Keratinocyte (primary cell): ENCODE measurements at regions not wholly inside any gene's neighbourhood (a gene's known extent, or its start where the extent isn't known, plus 50 kb on each side); places are given as distances from the start of the nearest gene placed in this dataset.

ENCODE experiments used
- DNase-seq: peaks from one replicate; pipeline ENCODE4 v3.0.0-alpha.2; 2011; ENCODE audit warnings: low read depth, missing footprints, low spot score
- FAIRE-seq: peaks from 2 replicates; lab custom pipeline; 2011; peaks lifted over from hg19 to GRCh38; lab: Jason Lieb, UNC
- H2AFZ ChIP-seq: 2 replicates; pipeline ENCODE4 v1.6.0; 2012; ENCODE audit warnings: low read length, control low read depth, inconsistent platforms; ENCODE audit not compliant: control insufficient read depth
- H3K27ac ChIP-seq: 2 replicates; pipeline ENCODE4 v1.5.1; 2011; ENCODE audit warnings: low read length; ENCODE audit not compliant: control insufficient read depth, insufficient read depth
- H3K27me3 ChIP-seq: 3 replicates; pipeline ENCODE4 v1.6.0; 2011; ENCODE audit warnings: low read length; ENCODE audit not compliant: control insufficient read depth, insufficient read depth; ENCODE audit errors: extremely low read depth
- H3K36me3 ChIP-seq, 2 experiments: 2 replicates in 1 of 2; 3 replicates in 1 of 2; pipeline ENCODE4 v1.5.1; 2011; ENCODE audit warnings: low read length in 2 of 2, mild to moderate bottlenecking in 1 of 2; ENCODE audit not compliant: control insufficient read depth in 2 of 2, insufficient read depth in 2 of 2; ENCODE audit errors: extremely low read depth in 1 of 2
- H3K4me1 ChIP-seq: 3 replicates; pipeline ENCODE4 v1.5.1; 2011; ENCODE audit warnings: low read length; ENCODE audit not compliant: control insufficient read depth, insufficient read depth; ENCODE audit errors: extremely low read depth
- H3K4me2 ChIP-seq: 3 replicates; pipeline ENCODE4 v1.6.0; 2011; ENCODE audit warnings: low read depth, low read length; ENCODE audit not compliant: control insufficient read depth, insufficient read depth; ENCODE audit errors: extremely low read depth
- H3K4me3 ChIP-seq, 3 experiments: fragments of 200-600 bp in 1 of 3; sonication (generic) in 1 of 3; 2 replicates in 2 of 3; 3 replicates in 1 of 3; pipeline ENCODE4 v1.5.1; 2011 to 2016; ENCODE audit warnings: low read length in 3 of 3, mild to moderate bottlenecking in 3 of 3, control low read depth in 2 of 3, inconsistent platforms in 1 of 3, low read depth in 1 of 3, mixed read lengths in 1 of 3, mixed run types in 1 of 3, moderate library complexity in 1 of 3; ENCODE audit not compliant: control insufficient read depth in 2 of 3, insufficient read depth in 2 of 3; ENCODE audit errors: extremely low read depth in 1 of 3
- H3K79me2 ChIP-seq: 2 replicates; pipeline ENCODE4 v1.6.0; 2012; ENCODE audit warnings: low read length; ENCODE audit not compliant: control insufficient read depth, insufficient read depth
- H3K9ac ChIP-seq: 3 replicates; pipeline ENCODE4 v1.6.0; 2011; ENCODE audit warnings: low read length; ENCODE audit not compliant: control insufficient read depth, insufficient read depth; ENCODE audit errors: extremely low read depth
- H3K9me1 ChIP-seq: 3 replicates; pipeline ENCODE4 v1.6.0; 2011; ENCODE audit warnings: low read length; ENCODE audit not compliant: control insufficient read depth, insufficient read depth; ENCODE audit errors: extremely low read depth
- H3K9me3 ChIP-seq: 2 replicates; pipeline ENCODE4 v1.5.1; 2012; ENCODE audit warnings: low read depth, low read length; ENCODE audit not compliant: control insufficient read depth
- H4K20me1 ChIP-seq: 3 replicates; pipeline ENCODE4 v1.6.0; 2011; ENCODE audit warnings: low read length; ENCODE audit not compliant: control insufficient read depth, insufficient read depth; ENCODE audit errors: extremely low read depth
- CTCF ChIP-seq, 3 experiments: IDR thresholded peaks in 1 of 3; conservative IDR thresholded peaks in 1 of 3; optimal IDR thresholded peaks in 1 of 3; 2 replicates in 2 of 3; 3 replicates in 1 of 3; pipeline versions ENCODE3 to v1.5.1; 2011; ENCODE audit warnings: low read length in 3 of 3, mild to moderate bottlenecking in 3 of 3, moderate library complexity in 2 of 3, control low read depth in 1 of 3, inconsistent platforms in 1 of 3; ENCODE audit not compliant: insufficient read depth in 2 of 3; ENCODE audit errors: extremely low read depth in 1 of 3
- EZH2 ChIP-seq: IDR thresholded peaks from one replicate; pipeline ENCODE4 v1.6.1; 2012; ENCODE audit warnings: inconsistent platforms, mild to moderate bottlenecking, low read length, moderate library complexity
- dilution Hi-C: fragments of 300-500 bp; cut with MboI; formaldehyde crosslinking; loops from one replicate; pipeline ENCODE4 v1.7.0; 2020; ENCODE audit warnings: low sequenced_read_pairs; ENCODE audit not compliant: extremely low pct_ligation_motif_present

GRCh38 chr11:71148716-71149115 is 103.7 kb downstream of the SHANK2 start:
- no peak overlapping the region for H3K4me2 ChIP-seq
- no peaks in the 10 kb centered on the region for H3K9me3 ChIP-seq
- H3K79me2 ChIP-seq = no peaks in the 10 kb centered on the region
- no peak overlapping the region for H3K27ac ChIP-seq
- no peaks in the 10 kb centered on the region for H3K36me3 ChIP-seq
- FAIRE-seq (no peak), DNase-seq (no peak)
- dilution Hi-C loops = no loop called here
- no peak overlapping the region for H2AFZ ChIP-seq
- no peaks in the 10 kb centered on the region for H4K20me1 ChIP-seq
- TF ChIP-seq CTCF (optimal IDR thresholded peaks at IDR 0.05 in 1 of 3, IDR thresholded peaks at IDR 0.05 in 1 of 3, conservative IDR thresholded peaks at IDR 0.05 in 1 of 3; ENCODE audit: extremely low read depth in 1 of 3, insufficient read depth in 2 of 3, low read length in 3 of 3) (no peak), EZH2 (no peak)
- no peaks in the 10 kb centered on the region for H3K4me1 ChIP-seq
- H3K27me3 ChIP-seq = peaks cover 3% of the 10 kb centered on the region
- no peaks in the 10 kb centered on the region for H3K9me1 ChIP-seq
- H3K9ac ChIP-seq = no peak overlapping the region
- no peak overlapping the region for H3K4me3 ChIP-seq

- dilution Hi-C loops = no loop called here
- no peak overlapping the region for H3K27ac ChIP-seq
- no peak for TF ChIP-seq CTCF (optimal IDR thresholded peaks at IDR 0.05 in 1 of 3, IDR thresholded peaks at IDR 0.05 in 1 of 3, conservative IDR thresholded peaks at IDR 0.05 in 1 of 3; ENCODE audit: extremely low read depth in 1 of 3, insufficient read depth in 2 of 3, low read length in 3 of 3)
- TF ChIP-seq EZH2 = no peak
Observed at GRCh38 chr11:71147331-71147730, 105.0 kb downstream of the SHANK2 start.

More at GRCh38 chr11:71147331-71147730, 105.0 kb downstream of the SHANK2 start:
- Histone ChIP-seq H2AFZ (no peak overlapping the region), H3K9me3 (no peaks in the 10 kb centered on the region), H3K9me1 (no peaks in the 10 kb centered on the region), H3K79me2 (no peaks in the 10 kb centered on the region), H3K36me3 (no peaks in the 10 kb centered on the region), H3K4me2 (no peak overlapping the region), H3K4me3 (no peak overlapping the region), H3K27me3 (peaks cover 3% of the 10 kb centered on the region), H4K20me1 (no peaks in the 10 kb centered on the region), H3K4me1 (no peaks in the 10 kb centered on the region), H3K9ac (no peak overlapping the region)
- FAIRE-seq (no peak), DNase-seq (no peak)
